Type B pancreatic cell (in vitro differentiated cells): ENCODE measurements at regions not wholly inside any gene's neighbourhood (a gene's known extent, or its start where the extent isn't known, plus 50 kb on each side); places are given as distances from the start of the nearest gene placed in this dataset.

ENCODE experiments used
- DNase-seq: peaks from one replicate; pipeline ENCODE4 v3.0.0; 2021; ENCODE audit warnings: mixed read lengths; ENCODE audit not compliant: unreplicated experiment; ENCODE audit errors: extremely low spot score
- H3K27ac Mint-ChIP-seq: 2 replicates; pipeline ENCODE4 v1.8.0; 2021; ENCODE audit warnings: mild to moderate bottlenecking, mixed read lengths
- H3K27me3 Mint-ChIP-seq: 2 replicates; pipeline ENCODE4 v1.8.0; 2021; ENCODE audit warnings: mixed read lengths
- H3K36me3 Mint-ChIP-seq: 2 replicates; pipeline ENCODE4 v1.8.0; 2021; ENCODE audit warnings: mixed read lengths
- H3K4me1 Mint-ChIP-seq: one replicate; pipeline ENCODE4 v1.8.0; 2021; ENCODE audit warnings: mixed read lengths; ENCODE audit not compliant: unreplicated experiment
- H3K4me3 Mint-ChIP-seq: 2 replicates; pipeline ENCODE4 v1.8.0; 2021; ENCODE audit warnings: mild to moderate bottlenecking, mixed read lengths
- H3K9me3 Mint-ChIP-seq: 2 replicates; pipeline ENCODE4 v1.8.0; 2021; ENCODE audit warnings: mixed read lengths
- CTCF ChIP-seq: fragments of 200-600 bp; sonication (generic); conservative IDR thresholded peaks from 2 replicates; pipeline ENCODE4 v1.5.0; 2021; ENCODE audit warnings: antibody characterized with exemption, mild to moderate bottlenecking

- DNase-seq: no peak
- no peaks in the 10 kb centered on the region for H3K36me3 Mint-ChIP-seq
- no peaks in the 10 kb centered on the region for H3K27me3 Mint-ChIP-seq
- peaks cover 9% of the 10 kb centered on the region for H3K4me1 Mint-ChIP-seq
- no peak overlapping the region for H3K27ac Mint-ChIP-seq
- no peaks in the 10 kb centered on the region for H3K9me3 Mint-ChIP-seq
- H3K4me3 Mint-ChIP-seq: no peak overlapping the region
- no peak for TF ChIP-seq CTCF
These were observed 131.3 kb upstream of the AP1S2 start for GRCh38 chrX:15985937-15986336.

- H3K9me3 Mint-ChIP-seq: no peaks in the 10 kb centered on the region
- H3K36me3 Mint-ChIP-seq: no peaks in the 10 kb centered on the region
- no peaks in the 10 kb centered on the region for H3K4me1 Mint-ChIP-seq
These were observed 128.4 kb upstream of the AP1S2 start for GRCh38 chrX:15983034-15983433.

GRCh38 chrX:15977644-15978043 lies 123.0 kb upstream of the AP1S2 start:
- DNase-seq: no peak
- Mint-ChIP-seq H3K4me3 (no peak overlapping the region), H3K27me3 (peaks cover 5% of the 10 kb centered on the region), H3K36me3 (no peaks in the 10 kb centered on the region), H3K9me3 (no peaks in the 10 kb centered on the region), H3K4me1 (no peaks in the 10 kb centered on the region), H3K27ac (no peak overlapping the region)
- TF ChIP-seq CTCF: no peak

More at GRCh38 chrX:15983034-15983433, 128.4 kb upstream of the AP1S2 start:
- H3K27ac Mint-ChIP-seq: no peak overlapping the region
- TF ChIP-seq CTCF: no peak
- DNase-seq: no peak
- no peak overlapping the region for H3K4me3 Mint-ChIP-seq
- H3K27me3 Mint-ChIP-seq: no peaks in the 10 kb centered on the region

GRCh38 chrX:15976396-15976795 lies 121.8 kb upstream of the AP1S2 start:
- no peak for DNase-seq
- Mint-ChIP-seq H3K36me3 (no peaks in the 10 kb centered on the region), H3K9me3 (no peaks in the 10 kb centered on the region), H3K27ac (no peak overlapping the region), H3K4me1 (no peaks in the 10 kb centered on the region), H3K27me3 (peaks cover 5% of the 10 kb centered on the region), H3K4me3 (no peak overlapping the region)
- TF ChIP-seq CTCF: no peak

- no peak overlapping the region for H3K27ac Mint-ChIP-seq
- no peak for TF ChIP-seq CTCF
- H3K9me3 Mint-ChIP-seq: no peaks in the 10 kb centered on the region
These were observed 119.3 kb upstream of the AP1S2 start for GRCh38 chrX:15973946-15974345.

GRCh38 chrX:15973299-15973698 lies 118.7 kb upstream of the AP1S2 start:
- no peak for DNase-seq

More at GRCh38 chrX:15973946-15974345, 119.3 kb upstream of the AP1S2 start:
- peaks cover 5% of the 10 kb centered on the region for H3K27me3 Mint-ChIP-seq
- H3K4me3 Mint-ChIP-seq: no peak overlapping the region
- no peaks in the 10 kb centered on the region for H3K36me3 Mint-ChIP-seq
- no peaks in the 10 kb centered on the region for H3K4me1 Mint-ChIP-seq
- DNase-seq: no peak

More at GRCh38 chrX:15973299-15973698, 118.7 kb upstream of the AP1S2 start:
- Mint-ChIP-seq H3K4me3 (no peak overlapping the region), H3K36me3 (no peaks in the 10 kb centered on the region), H3K9me3 (no peaks in the 10 kb centered on the region), H3K27ac (no peak overlapping the region), H3K27me3 (peaks cover 5% of the 10 kb centered on the region), H3K4me1 (no peaks in the 10 kb centered on the region)
- peak; percentile 57 for TF ChIP-seq CTCF
